Vagina (tissue), 2 donors: ENCODE measurements at regions not wholly inside any gene's neighbourhood (a gene's known extent, or its start where the extent isn't known, plus 50 kb on each side); places are given as distances from the start of the nearest gene placed in this dataset.

Experiments
- CTCF ChIP-seq, 3 experiments: fragments of 450-650 bp in 2 of 3; fragments of 200-600 bp in 1 of 3; sonication (generic) in 1 of 3; IDR thresholded peaks; one replicate each; pipeline ENCODE4 v1.5.1; 2017 to 2019; ENCODE audit warnings: antibody characterized with exemption in 3 of 3, mild to moderate bottlenecking in 2 of 3, moderate library complexity in 2 of 3
- POLR2A ChIP-seq, 2 donors: fragments of 450-650 bp; IDR thresholded peaks; one replicate each; pipeline ENCODE4 v1.6.1; 2017; ENCODE audit warnings: antibody characterized with exemption in 2 of 2, mild to moderate bottlenecking in 2 of 2, moderate library complexity in 2 of 2

- TF ChIP-seq POLR2A (IDR thresholded peaks at IDR 0.05): no peak
- TF ChIP-seq CTCF (IDR thresholded peaks at IDR 0.05): no peak
Observed at GRCh38 chr2:67008155-67008554, 389.0 kb upstream of the ETAA1 start.
